NCI-H2171 treated with DMSO at 0.1 percent for 48 hours (cell line): ENCODE measurements at regions not wholly inside any gene's neighbourhood (a gene's known extent, or its start where the extent isn't known, plus 50 kb on each side); places are given as distances from the start of the nearest gene placed in this dataset.

Experiments
- DNase-seq: peaks from one replicate; lab custom pipeline; 2025; lab: John Stamatoyannopoulos, UW

DNA sequence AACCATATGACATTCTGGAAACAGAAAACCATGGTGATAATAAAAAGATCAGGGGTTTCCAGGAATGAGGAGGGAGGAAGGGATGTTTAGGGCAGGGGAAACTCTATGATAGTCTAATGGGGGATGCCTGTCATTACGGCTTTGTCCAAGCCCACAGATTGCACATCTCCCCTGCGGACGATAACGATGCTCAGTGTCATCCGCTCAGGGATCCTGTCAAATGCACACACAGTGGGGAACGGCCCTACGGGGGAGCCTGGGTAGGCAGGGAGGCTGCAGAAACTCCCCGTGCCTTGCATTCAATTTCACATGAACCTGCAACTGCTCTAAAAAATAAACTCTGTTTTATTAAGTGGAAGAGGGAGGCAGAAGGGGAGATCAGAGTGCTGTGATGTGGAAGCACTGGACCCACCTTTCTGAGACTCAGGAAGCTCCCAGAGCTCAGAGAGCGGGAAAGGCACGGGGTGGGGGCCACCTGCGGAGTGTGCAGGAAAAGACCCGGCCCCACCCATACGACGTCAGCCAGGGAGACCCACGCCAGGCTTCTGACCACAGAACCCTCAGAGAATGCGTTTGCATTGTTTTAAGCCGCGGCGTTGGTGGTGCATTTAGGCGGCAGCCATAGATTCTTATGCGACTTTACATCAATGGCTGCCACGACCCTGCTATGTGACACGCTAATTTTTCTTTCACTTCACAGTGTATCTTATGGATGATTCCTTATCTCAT, 543.5 kb downstream of the BRD1 start:
- DNase-seq: no peak

DNA sequence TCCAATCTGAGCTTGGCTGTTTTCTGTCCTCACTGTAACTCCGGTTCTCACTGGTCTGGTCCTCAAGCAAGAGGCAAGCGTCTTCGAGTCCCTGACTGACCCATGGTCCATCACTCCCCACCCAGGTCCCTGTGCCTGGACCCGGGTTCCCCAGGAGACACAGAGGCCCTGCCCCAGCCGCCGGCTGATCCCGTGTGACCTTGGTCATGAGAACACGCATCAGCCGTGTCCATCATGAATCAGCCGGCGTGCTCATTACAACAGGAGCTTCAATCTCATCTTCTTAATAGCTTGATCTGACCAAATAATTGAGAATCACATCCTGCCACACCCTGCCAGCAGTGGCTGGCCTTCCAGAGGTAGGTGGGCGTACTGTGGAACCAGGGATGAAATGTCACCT, 545.1 kb downstream of the BRD1 start:
- DNase-seq: no peak

DNA sequence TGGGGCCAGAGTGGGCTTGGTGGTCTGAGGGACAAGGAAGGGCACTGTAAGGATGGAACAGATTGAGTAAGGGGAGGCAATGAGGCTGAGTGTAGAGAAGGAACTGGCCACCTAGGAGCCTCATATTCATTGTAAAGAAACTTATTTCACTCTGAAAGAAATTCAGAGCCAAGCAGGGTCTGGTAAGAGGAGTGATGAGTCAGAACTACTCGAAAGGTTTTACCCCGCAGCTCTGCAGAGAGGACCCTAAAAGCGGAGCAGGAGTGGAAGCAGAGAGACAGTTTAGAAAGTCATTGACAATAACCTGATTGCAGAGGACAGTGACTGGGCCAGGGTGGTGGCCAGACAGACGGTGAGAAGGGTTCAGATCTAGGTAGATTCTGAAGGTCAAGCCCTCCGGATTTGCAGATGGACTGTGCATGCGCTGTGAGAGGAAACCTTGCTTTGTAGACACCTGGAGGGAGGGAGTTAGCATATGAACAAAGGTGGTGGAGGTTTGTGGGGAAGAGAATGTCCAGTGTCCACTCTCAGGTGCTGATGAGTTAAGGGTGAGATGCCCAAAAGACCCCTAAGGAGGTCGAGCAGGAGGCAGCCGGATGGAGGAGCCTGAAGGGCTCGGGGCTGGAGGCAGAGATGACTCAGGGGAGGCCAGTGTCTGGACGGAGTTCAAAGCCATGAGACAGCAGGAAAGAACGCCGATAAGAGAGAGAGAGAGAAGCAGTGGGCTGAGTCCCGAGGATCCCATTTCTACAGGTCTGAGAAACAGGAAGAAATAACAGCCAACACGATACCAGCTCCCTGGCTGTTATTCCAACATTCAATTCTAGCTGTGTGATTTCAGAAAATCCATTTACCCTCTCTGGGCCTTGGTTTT, 546.0 kb downstream of the BRD1 start:
- DNase-seq: no peak

DNA sequence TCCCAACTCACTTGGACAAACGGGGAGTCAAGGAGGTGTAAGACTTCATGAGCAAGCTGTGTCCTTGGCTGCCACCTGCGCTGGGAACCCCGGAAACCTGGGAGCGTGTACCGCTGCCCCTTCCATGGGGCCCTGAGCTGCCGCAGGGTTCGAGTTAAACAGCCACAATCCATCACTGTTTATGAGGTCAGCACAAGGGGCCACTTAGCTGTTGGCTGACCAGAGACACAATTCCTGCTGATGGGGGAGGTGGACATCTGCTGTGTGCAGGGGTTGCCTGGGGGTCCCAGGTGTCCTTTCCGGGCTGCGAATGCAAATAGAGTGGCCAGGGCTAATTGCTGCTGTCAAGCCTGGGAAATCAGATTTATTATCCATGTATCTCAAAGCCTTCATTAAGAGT, 549.3 kb downstream of the BRD1 start:
- DNase-seq: no peak

DNA sequence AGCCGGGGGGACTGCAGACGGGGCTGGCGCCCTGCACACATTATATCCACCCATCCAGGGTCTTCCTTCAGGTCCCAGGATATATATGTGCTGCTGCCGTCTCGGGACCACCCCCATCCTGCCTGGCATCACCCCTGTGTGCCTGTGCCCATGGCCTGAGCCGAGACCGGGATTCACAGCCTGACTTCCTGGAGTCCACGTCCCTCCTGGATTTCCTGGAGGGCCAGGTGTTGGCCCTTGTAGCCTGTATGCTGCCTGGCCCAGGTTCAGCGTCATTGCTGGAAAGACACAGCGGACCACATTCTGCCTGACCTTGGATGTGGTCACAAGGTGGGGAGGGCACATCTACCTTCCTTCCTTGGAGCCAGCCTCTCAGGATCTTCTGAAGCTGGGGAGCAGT, 551.1 kb downstream of the BRD1 start:
- no peak for DNase-seq

DNA sequence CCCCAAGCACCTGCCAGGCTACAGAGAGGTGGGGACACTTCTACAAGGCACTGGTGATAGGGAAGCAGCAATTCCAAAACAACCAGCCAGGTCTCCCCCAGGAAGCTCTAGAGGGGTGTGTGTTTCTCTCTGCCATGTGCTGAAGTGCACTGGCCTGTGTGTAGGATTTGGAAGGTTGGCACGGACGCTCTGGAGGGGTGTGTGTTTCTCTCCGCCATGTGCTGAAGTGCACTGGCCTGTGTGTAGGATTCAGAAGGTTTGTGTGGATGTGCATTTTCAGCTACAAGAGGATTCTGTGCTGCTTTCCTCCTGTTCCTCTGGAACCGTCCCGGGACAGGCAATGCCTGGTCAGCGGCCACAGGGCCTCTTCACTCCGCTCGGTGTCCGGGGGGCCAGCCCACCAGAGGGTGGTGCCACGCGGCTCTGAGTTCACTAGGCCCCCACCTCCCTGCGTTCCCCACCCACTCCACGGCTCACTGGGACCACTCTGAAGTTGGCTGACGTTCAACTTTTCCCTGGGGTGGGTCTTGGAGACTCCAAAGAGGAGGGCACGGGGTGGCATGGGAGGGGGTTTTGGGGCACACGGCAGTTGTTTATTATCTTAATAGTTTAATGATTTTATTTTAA, 552.8 kb downstream of the BRD1 start:
- no peak for DNase-seq

DNA sequence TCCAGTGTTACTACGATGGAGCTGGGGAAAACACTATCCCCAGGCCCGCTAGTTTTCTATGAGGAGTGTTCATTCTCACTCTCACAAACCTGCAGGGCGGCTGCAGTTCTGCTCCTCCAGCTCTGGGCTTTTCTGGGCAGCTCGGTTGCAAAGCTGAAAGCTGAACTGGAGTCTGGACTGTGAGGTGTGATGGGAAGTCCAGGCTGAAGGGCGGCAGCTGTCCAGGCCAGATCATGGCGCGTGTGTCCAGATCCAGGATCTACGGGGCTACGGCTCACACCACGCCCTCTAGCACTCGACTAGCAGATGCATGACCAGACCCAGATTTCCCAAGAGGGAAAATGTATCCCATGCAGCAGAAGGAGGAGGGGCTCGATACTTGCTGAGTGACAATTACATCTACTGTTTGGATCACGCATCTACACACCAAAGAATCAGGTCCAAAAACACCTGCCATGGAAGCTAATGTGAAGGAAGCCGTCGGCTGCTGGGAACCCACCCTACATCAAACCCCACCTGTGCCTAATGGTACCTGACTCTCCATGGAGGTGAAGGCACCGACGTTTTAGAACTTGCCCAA, 555.0 kb downstream of the BRD1 start:
- peak; percentile 53 for DNase-seq

DNA sequence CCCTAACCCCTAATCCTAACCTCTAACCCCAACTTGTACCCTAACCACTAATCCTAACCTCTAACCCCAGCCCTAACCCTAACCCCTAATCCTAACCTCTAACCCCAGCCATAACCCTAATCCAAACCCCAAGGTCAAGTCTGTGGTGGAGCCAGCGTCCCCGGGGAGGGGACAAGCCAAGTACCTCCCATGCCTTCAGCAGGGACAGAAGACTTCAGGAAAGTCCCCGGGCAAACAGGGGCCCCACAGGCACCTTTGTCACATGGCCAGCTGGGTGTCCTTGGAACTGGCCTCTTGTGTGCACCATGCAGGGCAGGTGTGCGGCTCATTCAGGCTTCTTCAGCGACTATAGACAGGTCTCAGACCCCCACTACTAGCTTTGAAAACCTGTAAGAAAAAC, 555.8 kb downstream of the BRD1 start:
- DNase-seq: no peak

DNA sequence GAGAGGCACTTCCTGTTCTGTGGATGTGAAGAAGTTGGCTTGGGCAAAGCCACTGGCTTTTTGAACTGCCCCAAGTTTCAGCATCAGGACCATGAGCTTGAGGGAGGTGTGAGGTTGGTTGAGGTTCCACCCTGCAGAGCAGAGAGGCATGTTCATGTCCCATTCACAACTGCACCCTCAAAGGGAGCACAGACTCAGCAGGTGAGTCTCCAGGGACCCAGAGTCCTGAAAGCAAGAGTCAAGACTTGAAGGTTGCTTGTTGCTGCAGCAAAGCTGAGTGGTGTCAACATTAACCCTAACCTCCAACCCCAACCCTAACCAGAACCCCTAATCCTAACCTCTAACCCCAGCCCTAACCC, 556.3 kb downstream of the BRD1 start:
- DNase-seq: no peak

DNA sequence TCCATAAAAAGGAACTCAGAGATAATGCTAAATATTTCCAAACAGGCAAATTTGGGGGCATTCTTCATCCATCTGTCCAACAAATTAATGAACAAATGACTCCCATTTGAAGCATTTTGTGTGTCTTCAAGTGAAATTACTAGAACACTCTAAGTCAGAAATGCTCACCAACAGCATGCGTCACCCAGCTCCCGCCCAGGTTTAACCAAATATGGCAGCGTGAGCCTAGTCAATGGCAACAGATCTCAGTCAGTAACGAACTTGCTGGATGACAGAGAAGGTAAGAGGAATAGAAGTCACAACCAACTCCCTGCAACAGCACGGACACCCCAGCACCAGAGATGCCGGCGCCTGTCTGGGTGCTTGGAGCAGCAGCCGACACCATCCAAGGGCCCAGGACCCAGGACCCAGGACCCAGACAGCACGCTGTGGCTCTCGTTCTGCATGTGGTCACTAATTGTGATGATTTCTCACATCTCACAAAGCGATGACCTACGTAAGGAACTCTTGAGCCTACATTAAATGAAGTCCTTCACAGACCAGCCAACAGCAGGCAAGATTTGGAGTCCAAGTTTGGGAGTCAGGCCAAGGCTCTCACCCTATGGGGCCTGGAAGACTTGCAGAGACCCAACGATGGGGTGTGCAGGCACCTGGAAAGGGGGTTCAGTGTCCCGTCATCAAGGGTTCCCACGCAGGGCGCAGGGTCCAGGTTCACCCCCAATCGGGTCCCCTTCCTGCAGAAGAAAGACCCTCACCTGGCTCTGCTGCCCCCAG, 556.9 kb downstream of the BRD1 start:
- no peak for DNase-seq

DNA sequence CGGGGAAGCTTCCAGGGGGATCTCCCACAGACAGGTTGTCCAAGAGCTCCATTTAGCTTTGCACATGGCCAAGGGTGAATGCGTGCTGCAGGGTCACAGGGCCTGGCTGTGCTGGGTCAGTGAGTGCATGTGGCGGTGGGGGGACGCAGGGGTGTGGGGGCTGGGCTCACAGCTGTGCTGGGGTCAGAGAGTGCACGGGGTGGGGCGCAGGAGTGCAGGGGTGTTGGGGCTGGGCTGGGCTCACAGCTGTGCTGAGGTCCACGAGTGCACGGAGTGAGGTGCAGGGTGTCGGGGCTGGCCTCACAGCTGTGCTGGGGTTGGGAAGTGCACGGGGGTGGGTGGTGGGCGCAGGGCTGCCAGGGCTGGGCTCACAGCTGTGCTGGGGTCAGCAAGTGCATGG, 557.7 kb downstream of the BRD1 start:
- no peak for DNase-seq

DNA sequence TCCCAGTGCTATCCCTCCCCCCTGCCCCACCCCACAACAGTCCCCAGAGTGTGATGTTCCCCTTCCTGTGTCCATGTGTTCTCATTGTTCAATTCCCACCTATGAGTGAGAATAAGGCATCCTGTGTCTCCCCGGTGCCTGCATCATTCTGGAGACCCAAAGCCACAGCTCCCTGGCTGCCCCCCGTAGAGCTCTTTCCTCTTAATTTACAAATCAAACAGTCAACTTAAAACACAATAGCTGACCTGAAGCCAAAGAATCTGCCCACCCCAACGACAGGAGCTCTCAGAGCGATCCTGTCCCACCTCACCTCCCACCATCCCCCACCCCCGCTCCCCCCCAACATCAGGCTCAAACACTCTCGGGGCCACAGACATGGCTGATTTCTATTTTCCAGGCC, 558.3 kb downstream of the BRD1 start:
- no peak for DNase-seq

DNA sequence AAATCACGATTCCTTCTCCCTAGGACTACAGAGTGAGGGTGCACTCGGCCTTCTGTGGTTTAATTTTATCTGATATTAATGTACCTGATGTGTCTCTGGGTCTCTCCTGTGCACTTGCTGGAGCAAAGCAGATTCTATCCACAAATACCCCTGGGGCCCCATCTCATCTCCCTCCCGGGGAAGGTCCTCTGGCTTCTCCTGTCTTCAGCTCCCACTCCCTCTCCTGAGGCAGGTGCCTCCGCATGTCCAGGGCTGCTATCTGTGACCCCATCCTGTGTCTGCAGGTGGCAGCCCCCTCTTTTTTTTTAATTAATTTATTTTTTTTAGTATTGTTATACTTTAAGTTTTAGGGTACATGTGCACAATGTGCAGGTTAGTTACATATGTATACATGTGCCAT, 558.7 kb downstream of the BRD1 start:
- DNase-seq: no peak

DNA sequence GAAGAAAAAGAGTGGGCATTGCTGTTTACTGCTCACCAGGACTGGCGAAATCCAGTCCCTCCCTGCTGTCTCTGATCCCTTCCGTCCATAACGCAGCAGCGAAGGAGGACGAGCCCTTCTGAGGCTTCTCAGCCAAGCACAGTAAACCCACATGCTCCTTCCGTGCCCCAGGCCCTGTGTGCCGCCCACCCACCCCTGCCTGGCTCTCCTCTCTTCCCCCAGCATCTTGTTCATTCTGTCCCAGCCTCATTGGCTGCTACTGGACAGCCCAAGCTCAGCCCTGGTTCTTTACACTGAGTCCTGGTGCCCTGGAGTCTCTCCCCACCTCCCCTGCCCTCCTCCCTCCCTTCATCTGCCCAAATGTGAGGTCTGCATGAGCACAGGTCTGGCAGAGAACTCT, 559.7 kb downstream of the BRD1 start:
- no peak for DNase-seq

DNA sequence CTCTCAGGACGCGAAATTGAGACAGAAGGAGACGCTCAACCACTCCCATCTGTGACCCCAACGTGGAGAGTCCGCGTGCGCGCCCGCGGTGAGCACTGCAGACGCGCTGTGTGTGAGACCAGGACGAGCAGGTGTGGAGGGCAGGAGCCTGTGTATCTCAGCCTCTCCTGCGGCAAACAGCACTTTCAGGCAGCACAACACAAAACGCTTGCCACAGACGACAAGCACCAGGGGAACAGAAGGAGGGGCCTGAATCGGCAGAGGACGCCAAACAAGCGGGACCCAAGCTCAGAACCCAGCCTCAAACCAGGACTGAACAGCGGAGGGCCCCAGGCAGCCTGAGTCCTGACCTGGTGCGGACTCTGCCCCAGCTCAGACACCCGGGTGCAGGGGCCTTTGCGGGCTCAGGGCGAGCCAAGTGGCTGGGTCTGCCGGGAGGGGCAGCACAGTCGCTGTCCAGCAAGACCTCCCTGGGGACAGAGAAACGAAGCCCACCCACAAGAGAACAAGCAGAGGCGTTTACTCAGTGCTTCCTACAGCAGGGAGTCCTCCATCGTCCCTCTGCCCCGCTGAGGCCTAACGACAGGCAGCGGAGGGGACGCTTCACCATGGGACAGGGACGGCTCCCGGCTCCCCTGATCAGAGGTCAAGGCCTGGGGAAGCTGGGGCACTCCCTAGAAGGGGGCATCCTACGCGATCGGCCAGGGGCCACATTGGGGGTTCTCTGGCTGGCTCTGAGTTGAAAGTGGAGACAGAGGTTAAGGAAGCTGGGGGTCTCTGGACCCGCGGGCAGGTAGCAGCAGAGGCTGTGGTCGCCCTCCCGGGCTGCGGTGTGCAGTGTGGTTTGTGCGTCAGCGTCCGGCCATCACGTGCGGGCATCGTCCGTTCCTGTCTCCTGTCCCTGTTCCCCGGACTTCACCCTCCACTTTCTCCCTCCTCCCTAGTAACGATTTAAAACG, 560.8 kb downstream of the BRD1 start:
- DNase-seq: peak; percentile 73

DNA sequence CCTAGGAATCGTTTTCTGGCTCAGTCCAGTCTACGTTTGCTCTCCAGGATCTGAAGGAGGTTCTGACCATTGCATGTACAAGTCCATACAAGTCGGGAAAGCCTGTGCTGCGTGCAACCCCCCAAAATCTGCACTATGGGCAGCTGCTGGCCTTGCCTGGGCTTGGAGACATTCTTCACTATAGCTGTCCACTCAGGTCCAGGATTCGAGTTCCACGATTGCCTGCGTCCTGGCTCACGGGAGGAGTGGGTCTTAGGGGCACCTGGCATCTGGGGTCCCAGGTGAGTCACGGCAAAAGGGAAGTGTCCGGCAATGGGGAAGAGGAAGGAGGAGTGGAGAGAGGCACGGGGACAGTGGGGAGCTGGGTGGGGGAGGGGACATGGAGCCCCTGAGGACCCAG, 563.0 kb downstream of the BRD1 start:
- DNase-seq: no peak

DNA sequence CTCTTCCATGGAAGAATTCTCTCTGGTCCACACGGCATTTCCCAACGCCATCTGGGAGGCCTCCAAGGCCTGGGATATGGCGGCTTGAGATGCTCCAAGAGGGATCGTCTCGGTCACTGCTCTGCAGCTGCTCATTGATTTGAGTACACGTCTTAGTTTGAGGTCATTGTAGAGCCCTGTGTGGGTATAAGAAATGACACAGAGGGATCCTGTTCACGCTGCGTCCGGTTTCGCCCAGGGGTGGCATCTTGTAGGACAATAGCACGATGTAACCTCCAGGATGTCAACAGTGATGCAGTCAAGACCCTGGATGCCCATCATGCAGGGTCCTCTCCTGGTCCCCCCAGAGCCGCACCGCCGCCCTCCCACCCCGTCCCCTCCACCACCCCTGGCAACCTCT, 564.6 kb downstream of the BRD1 start:
- no peak for DNase-seq

DNA sequence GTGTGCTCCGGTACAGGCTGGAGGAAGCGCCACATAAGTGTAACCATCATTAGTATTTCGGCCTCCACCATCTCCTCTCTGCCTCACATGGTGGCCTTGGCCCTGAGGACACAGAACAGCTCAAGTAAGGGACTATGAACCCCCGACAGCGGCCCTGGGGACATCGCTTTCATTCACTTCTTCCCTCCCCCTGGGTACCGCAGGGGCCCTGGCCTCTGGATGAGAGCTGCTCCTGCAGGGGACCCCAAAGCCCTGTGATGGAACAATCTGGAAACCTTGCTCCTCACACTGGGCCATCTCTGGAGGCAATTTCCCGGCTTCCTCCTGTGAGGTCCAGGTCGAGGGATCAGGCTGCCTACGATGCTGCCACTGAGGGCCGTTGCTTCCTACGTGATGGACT, 565.5 kb downstream of the BRD1 start:
- DNase-seq: no peak

DNA sequence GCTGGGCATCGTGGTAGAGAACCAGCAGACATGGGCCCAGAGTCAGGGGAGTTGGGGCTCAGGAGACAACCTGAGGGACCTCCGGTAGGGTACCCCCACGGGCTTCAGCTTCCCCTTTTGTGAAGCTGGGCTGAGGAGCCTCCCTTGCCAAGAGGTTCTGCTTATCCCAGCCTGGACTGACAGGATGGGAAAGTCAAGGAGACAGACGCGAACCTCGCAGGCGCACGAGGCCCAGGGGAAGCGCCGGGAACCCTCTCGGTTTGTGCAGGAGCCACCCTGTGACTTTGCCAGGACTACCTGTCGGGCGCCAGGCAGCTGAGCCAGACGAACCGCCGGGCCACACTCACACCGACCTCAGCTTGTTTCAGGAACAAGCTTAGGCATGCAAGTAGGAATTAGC, 566.1 kb downstream of the BRD1 start:
- no peak for DNase-seq

DNA sequence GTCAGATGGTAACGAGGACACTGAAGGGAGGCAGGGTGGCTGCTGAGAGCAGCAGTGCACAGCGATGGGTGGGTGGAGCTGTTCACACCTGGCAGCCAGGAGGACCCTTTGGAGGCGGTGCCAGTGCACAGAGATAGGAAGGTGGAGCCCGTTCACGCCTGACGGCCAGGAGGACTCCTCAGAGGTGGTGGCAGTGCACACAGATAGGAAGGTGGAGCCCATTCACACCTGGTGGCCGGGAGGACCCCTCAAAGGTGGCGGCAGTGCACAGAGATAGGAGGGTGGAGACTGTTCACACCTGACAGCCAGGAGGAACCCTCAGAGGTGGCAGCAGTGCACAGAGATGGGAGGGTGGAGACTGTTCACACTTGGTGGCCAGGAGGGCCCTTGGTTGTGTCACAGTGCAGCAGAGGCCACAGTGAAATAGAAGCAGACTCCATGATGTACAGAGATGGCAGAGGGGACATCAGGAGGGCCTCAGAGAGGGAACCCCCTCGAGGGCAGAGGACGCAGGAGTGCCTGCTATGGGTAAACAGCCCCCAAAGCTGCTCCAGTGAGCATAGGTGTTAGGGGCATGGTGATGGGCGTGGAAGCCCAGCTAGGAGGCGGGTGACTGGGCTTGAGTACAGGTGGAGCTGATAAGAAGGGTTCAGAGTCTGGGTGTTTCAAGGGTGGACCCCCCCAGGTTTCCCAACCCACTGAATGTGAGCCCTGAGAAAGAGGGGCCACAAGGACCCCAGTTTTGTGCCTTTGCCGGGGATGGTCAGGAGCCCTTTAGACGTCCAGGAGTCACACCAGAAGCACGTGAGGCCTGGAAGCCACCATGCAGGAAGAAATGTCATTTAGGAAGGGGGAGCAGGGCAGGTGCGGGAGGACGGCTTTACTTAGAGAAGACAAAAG, 566.7 kb downstream of the BRD1 start:
- DNase-seq: no peak
